SK-N-SH treated with all-trans-retinoic acid at 6 μM for 48 hours (cell line): ENCODE measurements at regions not wholly inside any gene's neighbourhood (a gene's known extent, or its start where the extent isn't known, plus 50 kb on each side); places are given as distances from the start of the nearest gene placed in this dataset.

ENCODE experiments used
- ATAC-seq: fragments of 200-7000 bp; cut with Tn5 transposase; 3 replicates; pipeline ENCODE4 v1.9.1; 2020; ENCODE audit warnings: mild to moderate bottlenecking, moderate library complexity
- ARNTL ChIP-seq: fragments of 450-650 bp; formaldehyde crosslinking; IDR thresholded peaks from 2 replicates; pipeline ENCODE4 v1.5.0; 2020; ENCODE audit warnings: low read depth, mild to moderate bottlenecking, moderate library complexity, borderline replicate concordance
- BACH2 ChIP-seq: fragments of 250-450 bp; sonication (Bioruptor Pico); IDR thresholded peaks from 2 replicates; pipeline ENCODE4 v1.9.0; 2021; ENCODE audit warnings: mild to moderate bottlenecking, borderline replicate concordance
- CSDC2 ChIP-seq: fragments of 250-450 bp; sonication (Bioruptor Pico); IDR thresholded peaks from 2 replicates; pipeline ENCODE4 v1.5.0; 2020; ENCODE audit warnings: mild to moderate bottlenecking, moderate library complexity
- ESRRG ChIP-seq: fragments of 250-450 bp; sonication (Bioruptor Pico); IDR thresholded peaks from 2 replicates; pipeline ENCODE4 v1.6.1; 2021; ENCODE audit warnings: mild to moderate bottlenecking
- GLIS3 ChIP-seq: fragments of 250-450 bp; sonication (Bioruptor Pico); IDR thresholded peaks from 2 replicates; pipeline ENCODE4 v1.5.0; 2020; ENCODE audit warnings: mild to moderate bottlenecking, moderate library complexity
- ISL1 ChIP-seq: fragments of 250-450 bp; sonication (Bioruptor Pico); IDR thresholded peaks from 2 replicates; pipeline ENCODE4 v2.1.2; 2022; ENCODE audit warnings: mild to moderate bottlenecking, moderate library complexity
- OSR1 ChIP-seq: fragments of 250-450 bp; sonication (Bioruptor Pico); IDR thresholded peaks from 2 replicates; pipeline ENCODE4 v1.8.0; 2022; ENCODE audit warnings: moderate library complexity, mild to moderate bottlenecking, inconsistent platforms
- PPARA ChIP-seq: fragments of 250-450 bp; sonication (Bioruptor Pico); IDR thresholded peaks from 2 replicates; pipeline ENCODE4 v1.5.0; 2020; ENCODE audit warnings: mild to moderate bottlenecking, borderline replicate concordance
- RARB ChIP-seq: fragments of 250-450 bp; sonication (Bioruptor Pico); IDR thresholded peaks from 2 replicates; pipeline ENCODE4 v1.8.0; 2021; ENCODE audit warnings: mild to moderate bottlenecking, moderate library complexity
- SNAI2 ChIP-seq: fragments of 250-450 bp; sonication (Bioruptor Pico); IDR thresholded peaks from 2 replicates; pipeline ENCODE4 v1.5.0; 2020; ENCODE audit warnings: mild to moderate bottlenecking, moderate library complexity
- TCF4 ChIP-seq: fragments of 250-450 bp; sonication (Bioruptor Pico); IDR thresholded peaks from 2 replicates; pipeline ENCODE4 v1.8.0; 2021; ENCODE audit warnings: mild to moderate bottlenecking, moderate library complexity, borderline replicate concordance
- TOX ChIP-seq: fragments of 250-450 bp; sonication (Bioruptor Pico); IDR thresholded peaks from 2 replicates; pipeline ENCODE4 v1.8.0; 2021; ENCODE audit warnings: mild to moderate bottlenecking, moderate library complexity, borderline replicate concordance
- ZC3H10 ChIP-seq: fragments of 250-450 bp; sonication (Bioruptor Pico); IDR thresholded peaks from 2 replicates; pipeline ENCODE4 v1.5.1; 2021; ENCODE audit warnings: mild to moderate bottlenecking, moderate library complexity
- ZFP3 ChIP-seq: fragments of 250-450 bp; sonication (Bioruptor Pico); IDR thresholded peaks from 2 replicates; pipeline ENCODE4 v1.5.0; 2020; ENCODE audit warnings: mild to moderate bottlenecking, moderate library complexity
- ZNF565 ChIP-seq: fragments of 450-650 bp; formaldehyde crosslinking; conservative IDR thresholded peaks from 2 replicates; pipeline ENCODE4 v1.5.0; 2020; ENCODE audit warnings: low read depth, mild to moderate bottlenecking, moderate library complexity
- ZNF70 ChIP-seq: fragments of 450-650 bp; formaldehyde crosslinking; IDR thresholded peaks from 2 replicates; pipeline ENCODE4 v1.5.0; 2020; ENCODE audit warnings: mild to moderate bottlenecking, moderate library complexity
- ZNF8 ChIP-seq: fragments of 450-650 bp; formaldehyde crosslinking; IDR thresholded peaks from 2 replicates; pipeline ENCODE4 v1.5.0; 2020; ENCODE audit warnings: mild to moderate bottlenecking, moderate library complexity
- TF ChIP-seq, protein P1 (sequence below): fragments of 250-450 bp; sonication (Bioruptor Pico); IDR thresholded peaks from 2 replicates; pipeline ENCODE4 v1.8.0; 2021; ENCODE audit warnings: low read depth, mild to moderate bottlenecking, moderate library complexity, borderline replicate concordance
- TF ChIP-seq, protein P2 (sequence below): fragments of 250-450 bp; sonication (Bioruptor Pico); IDR thresholded peaks from 2 replicates; pipeline ENCODE4 v1.5.0; 2020; ENCODE audit warnings: mild to moderate bottlenecking, moderate library complexity
- TF ChIP-seq, protein P3 (sequence below): fragments of 250-450 bp; sonication (Bioruptor Pico); IDR thresholded peaks from 2 replicates; pipeline ENCODE4 v1.5.1; 2020; ENCODE audit warnings: low read depth, mild to moderate bottlenecking, moderate library complexity
- TF ChIP-seq, protein P4 (sequence below): fragments of 250-450 bp; sonication (Bioruptor Pico); IDR thresholded peaks from 2 replicates; pipeline ENCODE4 v1.5.1; 2021; ENCODE audit warnings: mild to moderate bottlenecking, moderate library complexity
- TF ChIP-seq, protein P5 (sequence below): fragments of 250-450 bp; sonication (Bioruptor Pico); IDR thresholded peaks from 2 replicates; pipeline ENCODE4 v1.8.0; 2020; ENCODE audit warnings: mild to moderate bottlenecking, moderate library complexity, borderline replicate concordance

DNA sequence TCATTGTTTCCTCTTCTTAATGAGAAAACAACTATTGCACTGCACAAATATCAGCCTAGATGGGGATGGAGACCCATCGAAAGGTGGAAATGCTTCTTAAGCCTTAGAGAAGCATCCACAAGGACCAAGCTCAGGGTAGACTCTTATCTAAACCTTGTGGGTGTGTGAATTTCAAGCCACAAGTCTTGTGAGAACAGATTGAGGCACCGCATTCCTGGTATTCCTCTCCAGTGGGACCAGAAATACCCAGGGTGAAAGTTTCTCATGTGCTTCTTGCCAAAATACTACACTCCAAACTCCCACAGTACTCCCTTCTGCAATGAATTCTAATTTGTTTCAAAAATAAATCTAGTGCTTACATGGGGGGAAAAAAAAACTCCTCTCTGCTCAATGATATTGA, 375.6 kb downstream of the PDGFC start (continued):
- TF ChIP-seq, protein P1, sequence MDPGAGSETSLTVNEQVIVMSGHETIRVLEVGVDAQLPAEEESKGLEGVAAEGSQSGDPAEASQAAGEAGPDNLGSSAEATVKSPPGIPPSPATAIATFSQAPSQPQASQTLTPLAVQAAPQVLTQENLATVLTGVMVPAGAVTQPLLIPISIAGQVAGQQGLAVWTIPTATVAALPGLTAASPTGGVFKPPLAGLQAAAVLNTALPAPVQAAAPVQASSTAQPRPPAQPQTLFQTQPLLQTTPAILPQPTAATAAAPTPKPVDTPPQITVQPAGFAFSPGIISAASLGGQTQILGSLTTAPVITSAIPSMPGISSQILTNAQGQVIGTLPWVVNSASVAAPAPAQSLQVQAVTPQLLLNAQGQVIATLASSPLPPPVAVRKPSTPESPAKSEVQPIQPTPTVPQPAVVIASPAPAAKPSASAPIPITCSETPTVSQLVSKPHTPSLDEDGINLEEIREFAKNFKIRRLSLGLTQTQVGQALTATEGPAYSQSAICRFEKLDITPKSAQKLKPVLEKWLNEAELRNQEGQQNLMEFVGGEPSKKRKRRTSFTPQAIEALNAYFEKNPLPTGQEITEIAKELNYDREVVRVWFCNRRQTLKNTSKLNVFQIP (CRISPR knock-in tag), result no peak
- TF ChIP-seq TOX (CRISPR knock-in tag), result no peak
- TF ChIP-seq, all 23 proteins: peak for 0

DNA sequence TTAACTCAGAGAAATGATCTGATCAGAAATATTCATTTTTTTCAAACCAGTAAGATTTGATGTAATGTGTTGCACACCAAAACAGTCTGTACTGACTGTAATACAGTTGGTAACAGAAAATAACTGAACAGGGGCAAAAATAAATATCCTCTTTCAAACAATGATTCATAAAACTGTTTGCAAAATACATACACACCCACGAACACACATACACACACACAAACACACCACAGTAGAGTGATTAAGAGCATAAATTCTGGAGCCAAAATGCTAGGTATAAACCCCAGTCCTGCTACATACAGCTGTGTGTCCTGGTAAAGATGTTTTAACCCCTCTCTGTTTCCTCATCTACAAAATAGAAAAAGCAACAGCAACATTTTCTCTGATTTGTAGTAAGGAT, 376.6 kb downstream of the PDGFC start:
- TF ChIP-seq ZNF565, result no peak
- TF ChIP-seq, protein P2, sequence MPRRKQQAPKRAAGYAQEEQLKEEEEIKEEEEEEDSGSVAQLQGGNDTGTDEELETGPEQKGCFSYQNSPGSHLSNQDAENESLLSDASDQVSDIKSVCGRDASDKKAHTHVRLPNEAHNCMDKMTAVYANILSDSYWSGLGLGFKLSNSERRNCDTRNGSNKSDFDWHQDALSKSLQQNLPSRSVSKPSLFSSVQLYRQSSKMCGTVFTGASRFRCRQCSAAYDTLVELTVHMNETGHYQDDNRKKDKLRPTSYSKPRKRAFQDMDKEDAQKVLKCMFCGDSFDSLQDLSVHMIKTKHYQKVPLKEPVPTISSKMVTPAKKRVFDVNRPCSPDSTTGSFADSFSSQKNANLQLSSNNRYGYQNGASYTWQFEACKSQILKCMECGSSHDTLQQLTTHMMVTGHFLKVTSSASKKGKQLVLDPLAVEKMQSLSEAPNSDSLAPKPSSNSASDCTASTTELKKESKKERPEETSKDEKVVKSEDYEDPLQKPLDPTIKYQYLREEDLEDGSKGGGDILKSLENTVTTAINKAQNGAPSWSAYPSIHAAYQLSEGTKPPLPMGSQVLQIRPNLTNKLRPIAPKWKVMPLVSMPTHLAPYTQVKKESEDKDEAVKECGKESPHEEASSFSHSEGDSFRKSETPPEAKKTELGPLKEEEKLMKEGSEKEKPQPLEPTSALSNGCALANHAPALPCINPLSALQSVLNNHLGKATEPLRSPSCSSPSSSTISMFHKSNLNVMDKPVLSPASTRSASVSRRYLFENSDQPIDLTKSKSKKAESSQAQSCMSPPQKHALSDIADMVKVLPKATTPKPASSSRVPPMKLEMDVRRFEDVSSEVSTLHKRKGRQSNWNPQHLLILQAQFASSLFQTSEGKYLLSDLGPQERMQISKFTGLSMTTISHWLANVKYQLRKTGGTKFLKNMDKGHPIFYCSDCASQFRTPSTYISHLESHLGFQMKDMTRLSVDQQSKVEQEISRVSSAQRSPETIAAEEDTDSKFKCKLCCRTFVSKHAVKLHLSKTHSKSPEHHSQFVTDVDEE (CRISPR knock-in tag), result no peak
- no peak for TF ChIP-seq ZFP3 (CRISPR knock-in tag)
- no peak for TF ChIP-seq ZC3H10 (CRISPR knock-in tag)
- TF ChIP-seq, protein P3, sequence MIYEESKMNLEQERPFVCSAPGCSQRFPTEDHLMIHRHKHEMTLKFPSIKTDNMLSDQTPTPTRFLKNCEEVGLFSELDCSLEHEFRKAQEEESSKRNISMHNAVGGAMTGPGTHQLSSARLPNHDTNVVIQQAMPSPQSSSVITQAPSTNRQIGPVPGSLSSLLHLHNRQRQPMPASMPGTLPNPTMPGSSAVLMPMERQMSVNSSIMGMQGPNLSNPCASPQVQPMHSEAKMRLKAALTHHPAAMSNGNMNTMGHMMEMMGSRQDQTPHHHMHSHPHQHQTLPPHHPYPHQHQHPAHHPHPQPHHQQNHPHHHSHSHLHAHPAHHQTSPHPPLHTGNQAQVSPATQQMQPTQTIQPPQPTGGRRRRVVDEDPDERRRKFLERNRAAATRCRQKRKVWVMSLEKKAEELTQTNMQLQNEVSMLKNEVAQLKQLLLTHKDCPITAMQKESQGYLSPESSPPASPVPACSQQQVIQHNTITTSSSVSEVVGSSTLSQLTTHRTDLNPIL (CRISPR knock-in tag), result no peak
- no peak for TF ChIP-seq BACH2 (CRISPR knock-in tag)
- TF ChIP-seq SNAI2, result no peak
- no peak for TF ChIP-seq OSR1
- TF ChIP-seq TCF4 (CRISPR knock-in tag), result no peak
- no peak for TF ChIP-seq ARNTL (CRISPR knock-in tag)
- no peak for TF ChIP-seq ISL1 (CRISPR knock-in tag)
- TF ChIP-seq, protein P4, sequence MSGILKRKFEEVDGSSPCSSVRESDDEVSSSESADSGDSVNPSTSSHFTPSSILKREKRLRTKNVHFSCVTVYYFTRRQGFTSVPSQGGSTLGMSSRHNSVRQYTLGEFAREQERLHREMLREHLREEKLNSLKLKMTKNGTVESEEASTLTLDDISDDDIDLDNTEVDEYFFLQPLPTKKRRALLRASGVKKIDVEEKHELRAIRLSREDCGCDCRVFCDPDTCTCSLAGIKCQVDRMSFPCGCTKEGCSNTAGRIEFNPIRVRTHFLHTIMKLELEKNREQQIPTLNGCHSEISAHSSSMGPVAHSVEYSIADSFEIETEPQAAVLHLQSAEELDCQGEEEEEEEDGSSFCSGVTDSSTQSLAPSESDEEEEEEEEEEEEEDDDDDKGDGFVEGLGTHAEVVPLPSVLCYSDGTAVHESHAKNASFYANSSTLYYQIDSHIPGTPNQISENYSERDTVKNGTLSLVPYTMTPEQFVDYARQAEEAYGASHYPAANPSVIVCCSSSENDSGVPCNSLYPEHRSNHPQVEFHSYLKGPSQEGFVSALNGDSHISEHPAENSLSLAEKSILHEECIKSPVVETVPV (CRISPR knock-in tag), result no peak
- TF ChIP-seq ZNF8 (CRISPR knock-in tag), result no peak
- no peak for TF ChIP-seq TOX (CRISPR knock-in tag)
- TF ChIP-seq CSDC2 (CRISPR knock-in tag), result no peak
- no peak for TF ChIP-seq GLIS3
- TF ChIP-seq, all 23 proteins: peak for 0
- ATAC-seq, result no peak; the same call in 2 of the 3 replicates

DNA sequence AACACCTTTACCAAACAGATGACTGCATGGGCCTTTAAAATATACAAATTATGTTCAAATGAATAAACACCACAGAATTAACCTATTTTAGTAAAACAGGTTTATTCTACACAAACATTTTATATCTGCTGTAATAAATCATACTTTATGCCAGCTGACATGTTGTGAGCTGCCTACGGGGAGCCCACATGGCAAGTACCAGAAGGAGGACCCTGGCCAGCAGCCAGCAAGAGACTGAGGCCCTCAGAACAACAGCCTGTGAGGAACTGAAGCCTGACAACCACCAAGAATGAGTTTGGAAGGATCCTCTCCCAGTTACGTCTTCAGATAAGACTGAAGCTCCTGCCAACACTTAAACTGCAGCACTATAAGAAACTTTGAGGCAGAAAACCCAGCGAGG, 377.0 kb downstream of the PDGFC start:
- no peak for TF ChIP-seq ZNF70
- TF ChIP-seq PPARA (CRISPR knock-in tag), result no peak
- TF ChIP-seq, protein P4 (CRISPR knock-in tag), result no peak
- no peak for TF ChIP-seq ISL1 (CRISPR knock-in tag)
- TF ChIP-seq, protein P1 (CRISPR knock-in tag), result no peak
- no peak for TF ChIP-seq RARB (CRISPR knock-in tag)
- no peak for TF ChIP-seq CSDC2 (CRISPR knock-in tag)
- TF ChIP-seq ESRRG, result no peak
- TF ChIP-seq, protein P3 (CRISPR knock-in tag), result no peak
- no peak for TF ChIP-seq ZNF8 (CRISPR knock-in tag)
- TF ChIP-seq, protein P5, sequence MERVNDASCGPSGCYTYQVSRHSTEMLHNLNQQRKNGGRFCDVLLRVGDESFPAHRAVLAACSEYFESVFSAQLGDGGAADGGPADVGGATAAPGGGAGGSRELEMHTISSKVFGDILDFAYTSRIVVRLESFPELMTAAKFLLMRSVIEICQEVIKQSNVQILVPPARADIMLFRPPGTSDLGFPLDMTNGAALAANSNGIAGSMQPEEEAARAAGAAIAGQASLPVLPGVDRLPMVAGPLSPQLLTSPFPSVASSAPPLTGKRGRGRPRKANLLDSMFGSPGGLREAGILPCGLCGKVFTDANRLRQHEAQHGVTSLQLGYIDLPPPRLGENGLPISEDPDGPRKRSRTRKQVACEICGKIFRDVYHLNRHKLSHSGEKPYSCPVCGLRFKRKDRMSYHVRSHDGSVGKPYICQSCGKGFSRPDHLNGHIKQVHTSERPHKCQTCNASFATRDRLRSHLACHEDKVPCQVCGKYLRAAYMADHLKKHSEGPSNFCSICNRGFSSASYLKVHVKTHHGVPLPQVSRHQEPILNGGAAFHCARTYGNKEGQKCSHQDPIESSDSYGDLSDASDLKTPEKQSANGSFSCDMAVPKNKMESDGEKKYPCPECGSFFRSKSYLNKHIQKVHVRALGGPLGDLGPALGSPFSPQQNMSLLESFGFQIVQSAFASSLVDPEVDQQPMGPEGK (CRISPR knock-in tag), result no peak
- ATAC-seq, result peak; percentile 51
